IPS-18c (cell line): ENCODE measurements at regions not wholly inside any gene's neighbourhood (a gene's known extent, or its start where the extent isn't known, plus 50 kb on each side); places are given as distances from the start of the nearest gene placed in this dataset.
"Not testable (repeated sequence)": the region's sequence is repeated elsewhere in the genome, so short reads cannot be mapped to it uniquely, and the experiment has no call there.

Source experiments
- H3K4me3 ChIP-seq: 2 replicates; pipeline ENCODE4 v1.7.0; 2013; ENCODE audit warnings: low read depth, mild to moderate bottlenecking, low read length, moderate library complexity; ENCODE audit not compliant: insufficient read depth
- H3K9me3 ChIP-seq: one replicate; pipeline ENCODE4 v1.6.1; 2013; ENCODE audit warnings: mild to moderate bottlenecking, low read length, moderate library complexity; ENCODE audit not compliant: control insufficient read depth, insufficient read depth

DNA sequence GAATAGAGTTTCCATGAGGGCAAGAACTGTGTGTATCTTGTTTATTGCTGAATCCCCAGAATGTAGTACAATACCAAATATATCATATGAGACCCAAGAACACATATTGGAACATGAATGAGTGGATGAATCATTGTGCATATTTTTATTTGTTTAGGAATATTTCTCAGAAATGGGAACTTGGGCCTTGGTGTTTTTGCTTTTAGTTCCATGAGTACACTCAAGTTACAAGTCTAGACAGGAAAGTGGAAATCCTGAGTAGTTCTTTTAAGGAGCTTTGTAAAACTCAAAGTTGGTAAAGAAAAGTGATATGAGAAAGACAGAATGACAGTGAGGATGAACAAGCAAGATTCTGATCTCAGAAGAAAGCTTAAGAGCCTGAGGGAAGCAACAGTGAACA is 647.0 kb downstream of the EFNA5 start:
- Histone ChIP-seq H3K9me3 (no peaks in the 10 kb centered on the region), H3K4me3 (no peak overlapping the region)

DNA sequence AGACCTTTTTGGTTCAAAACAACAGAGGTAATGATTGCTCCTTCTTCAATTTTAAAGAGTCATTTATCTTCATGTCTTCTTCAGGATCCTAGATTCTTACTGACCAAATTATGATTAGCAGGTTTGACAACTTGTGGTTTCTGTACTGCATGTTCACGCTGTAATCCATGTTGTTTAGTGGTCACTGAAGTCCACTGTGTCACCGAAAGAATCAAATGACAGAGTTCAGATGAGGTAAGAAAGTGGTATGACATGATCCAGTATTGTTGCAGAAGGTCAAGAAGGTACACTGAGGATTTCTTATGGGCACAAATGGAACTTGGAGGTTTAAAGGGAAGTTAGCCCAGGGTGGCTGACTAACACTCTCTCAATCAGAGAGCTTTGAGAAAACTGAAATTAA is 649.2 kb downstream of the EFNA5 start:
- H3K4me3 ChIP-seq: no peak overlapping the region
- no peaks in the 10 kb centered on the region for H3K9me3 ChIP-seq

DNA sequence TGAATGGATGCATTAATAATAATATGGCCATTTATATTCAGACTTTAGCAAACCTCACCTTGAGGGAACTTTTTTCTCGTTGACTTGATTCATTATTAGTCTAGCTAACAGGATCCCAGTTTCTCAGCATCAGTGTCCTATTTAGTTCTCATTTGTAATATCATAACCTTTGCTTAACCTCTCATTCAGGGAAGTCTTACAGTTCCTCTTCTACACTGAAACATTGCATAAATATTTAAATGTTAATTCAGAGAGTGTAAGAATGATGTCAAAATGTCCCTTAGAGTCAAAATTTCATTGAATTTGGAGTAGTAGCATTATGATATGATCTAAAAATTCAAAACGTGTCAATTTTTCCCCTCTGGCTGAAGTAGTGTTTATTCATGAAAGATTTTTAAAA is 650.1 kb downstream of the EFNA5 start:
- Histone ChIP-seq H3K4me3 (no peak overlapping the region), H3K9me3 (no peaks in the 10 kb centered on the region)

DNA sequence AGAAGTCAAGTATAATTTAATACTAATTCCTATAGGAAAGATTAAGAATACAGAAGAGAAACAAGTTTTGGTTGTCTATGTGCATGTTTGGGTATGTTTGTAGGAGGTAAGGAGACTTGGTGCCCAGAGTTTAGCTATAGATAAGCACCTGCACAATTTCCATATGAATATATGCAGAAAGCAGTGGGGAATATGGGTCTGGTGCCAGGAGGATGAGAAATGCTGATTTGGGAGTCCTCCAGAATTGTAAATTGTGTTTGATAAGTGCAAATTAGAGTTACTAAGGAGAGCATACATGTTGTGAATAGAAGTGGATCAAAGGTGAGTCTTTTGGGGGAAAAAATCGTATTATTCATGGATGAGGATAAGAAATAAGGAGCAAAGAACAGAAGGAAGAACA is 653.1 kb downstream of the EFNA5 start:
- no peaks in the 10 kb centered on the region for H3K9me3 ChIP-seq
- no peak overlapping the region for H3K4me3 ChIP-seq

DNA sequence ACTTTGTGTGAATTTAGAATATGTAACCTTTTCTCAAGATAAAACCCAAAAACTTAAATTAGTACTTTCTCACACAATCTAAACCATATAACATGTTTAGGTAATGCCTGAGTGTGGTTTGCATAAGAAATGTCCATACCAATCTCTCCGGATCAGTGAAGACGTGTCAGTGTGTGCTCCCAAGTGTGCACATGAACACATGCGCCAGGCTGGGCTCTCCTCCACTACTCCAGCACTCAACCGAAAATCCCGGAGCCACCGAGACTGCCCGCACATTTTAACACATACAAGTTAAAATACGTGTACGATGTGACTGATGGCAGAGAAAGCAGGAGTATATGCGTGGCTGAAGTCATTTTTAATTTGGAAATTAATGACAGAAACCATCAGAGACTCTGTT is 658.4 kb downstream of the EFNA5 start:
- H3K9me3 ChIP-seq: no peaks in the 10 kb centered on the region
- H3K4me3 ChIP-seq: no peak overlapping the region

DNA sequence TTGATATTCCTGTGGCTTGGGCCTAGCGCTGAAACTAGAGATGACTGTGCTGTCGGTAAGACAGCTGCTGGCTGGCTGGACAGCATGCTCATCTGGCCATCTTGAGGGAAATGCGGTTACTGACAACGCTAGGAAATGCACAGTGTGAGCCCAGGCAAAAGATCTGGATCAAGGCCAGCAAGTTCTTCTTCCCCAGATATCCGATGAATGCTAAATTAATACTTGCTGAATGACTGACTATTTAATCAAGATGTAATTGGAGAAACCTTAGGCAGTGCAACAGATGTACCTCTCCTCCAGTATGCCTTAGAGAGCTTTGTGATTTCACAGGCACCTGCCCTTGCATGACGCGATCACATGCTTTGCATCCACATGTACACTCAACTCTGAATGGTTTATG is 659.1 kb downstream of the EFNA5 start:
- H3K4me3 ChIP-seq: no peak overlapping the region
- H3K9me3 ChIP-seq: no peaks in the 10 kb centered on the region

DNA sequence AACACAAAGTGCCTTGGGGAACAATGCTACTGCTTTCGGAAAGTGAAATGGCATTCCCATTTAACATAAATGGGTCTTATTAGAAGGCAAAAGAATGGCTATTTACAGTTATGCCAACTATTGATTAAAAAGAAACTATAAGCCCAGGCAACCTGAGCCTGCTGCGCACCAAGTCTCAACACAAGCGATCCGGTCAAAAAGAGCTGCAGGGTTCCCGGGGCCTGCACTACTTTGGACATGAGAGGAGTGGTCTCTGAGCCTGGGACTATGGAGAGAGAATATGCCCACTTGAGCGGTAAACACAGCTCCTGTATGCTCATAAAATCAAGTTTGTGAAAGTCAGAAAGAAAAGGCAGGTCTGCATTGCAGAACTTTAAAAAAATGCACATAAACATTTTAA is 660.7 kb downstream of the EFNA5 start:
- no peak overlapping the region for H3K4me3 ChIP-seq

DNA sequence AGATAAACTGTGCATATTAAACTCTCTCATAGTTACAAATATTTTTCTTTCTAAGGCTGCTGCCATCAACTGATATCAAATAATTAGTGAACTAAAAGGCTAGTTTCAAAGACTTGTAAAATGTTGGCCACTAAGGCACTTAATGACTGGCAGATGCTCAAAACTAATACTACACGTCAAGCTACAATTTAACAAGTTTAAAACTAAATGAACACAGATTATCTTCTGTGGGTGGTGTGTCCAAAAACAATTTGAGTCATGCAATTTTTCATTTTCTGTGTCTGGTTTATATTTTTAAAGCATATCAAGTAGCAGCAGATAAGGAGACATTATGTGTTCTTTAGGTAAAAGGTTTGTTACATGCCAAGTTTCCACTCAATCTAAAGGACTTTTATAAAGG is 665.1 kb downstream of the EFNA5 start:
- Histone ChIP-seq H3K4me3 (no peak overlapping the region), H3K9me3 (no peaks in the 10 kb centered on the region)

More for the DNA sequence above, 660.7 kb downstream of the EFNA5 start:
- no peaks in the 10 kb centered on the region for H3K9me3 ChIP-seq

DNA sequence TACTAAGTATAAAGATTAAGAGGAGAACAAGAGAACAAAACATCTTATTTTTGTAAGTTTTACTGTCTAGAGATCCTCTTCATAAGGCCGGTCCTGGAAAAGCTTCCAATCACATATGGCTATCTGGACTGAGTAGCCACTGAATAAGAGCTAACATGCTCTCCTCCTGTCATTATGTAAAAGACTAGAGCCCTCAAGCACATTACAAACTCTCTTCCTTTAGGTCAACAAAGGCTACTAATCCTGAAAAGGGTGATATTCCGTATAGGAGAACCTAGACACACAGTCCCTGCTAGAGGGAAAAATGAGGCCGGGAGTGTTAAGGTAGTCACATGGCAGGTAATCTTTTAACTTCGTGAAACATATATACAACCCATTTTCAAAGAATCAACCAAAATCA is 665.6 kb downstream of the EFNA5 start:
- Histone ChIP-seq H3K4me3 (no peak overlapping the region), H3K9me3 (no peaks in the 10 kb centered on the region)

DNA sequence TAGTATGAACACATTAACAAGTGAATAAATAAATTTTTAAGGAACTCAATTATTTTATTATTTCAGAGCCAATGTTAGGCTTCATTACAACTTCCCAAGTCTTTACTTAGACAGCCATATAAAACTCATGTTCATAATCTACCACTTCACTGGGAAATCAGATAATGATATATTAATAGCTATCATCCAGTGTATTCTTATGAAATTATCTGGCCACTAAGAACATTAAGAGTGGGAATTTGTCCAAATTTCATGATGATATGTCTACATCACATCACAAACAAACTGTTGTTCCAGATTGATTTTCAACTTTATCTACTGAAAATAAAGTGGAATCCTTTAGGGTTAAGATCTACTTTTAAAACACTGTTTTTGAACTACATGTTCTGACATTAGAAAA is 668.6 kb downstream of the EFNA5 start:
- Histone ChIP-seq H3K4me3 (no peak overlapping the region), H3K9me3 (peaks cover 6% of the 10 kb centered on the region)

DNA sequence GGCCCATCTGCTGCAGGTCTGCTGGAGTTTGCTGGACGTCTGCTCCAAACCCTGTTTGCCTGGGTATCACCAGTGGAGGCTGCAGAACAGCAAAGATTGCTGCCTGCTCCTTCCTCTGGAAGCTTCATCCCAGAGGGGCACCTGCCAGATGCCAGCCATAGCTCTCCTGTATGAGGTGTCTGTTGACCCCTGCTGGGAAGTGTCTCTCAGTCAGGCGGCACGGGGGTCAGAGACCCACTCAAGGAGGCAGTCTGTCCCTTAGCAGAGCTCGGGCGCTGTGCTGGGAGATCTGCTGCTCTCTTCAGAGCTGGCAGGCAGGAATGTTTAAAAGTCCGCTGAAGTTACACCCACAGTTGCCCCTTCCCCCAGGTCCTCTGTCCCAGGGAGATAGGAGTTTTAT is 671.2 kb downstream of the EFNA5 start:
- not testable (repeated sequence) for H3K4me3 ChIP-seq

DNA sequence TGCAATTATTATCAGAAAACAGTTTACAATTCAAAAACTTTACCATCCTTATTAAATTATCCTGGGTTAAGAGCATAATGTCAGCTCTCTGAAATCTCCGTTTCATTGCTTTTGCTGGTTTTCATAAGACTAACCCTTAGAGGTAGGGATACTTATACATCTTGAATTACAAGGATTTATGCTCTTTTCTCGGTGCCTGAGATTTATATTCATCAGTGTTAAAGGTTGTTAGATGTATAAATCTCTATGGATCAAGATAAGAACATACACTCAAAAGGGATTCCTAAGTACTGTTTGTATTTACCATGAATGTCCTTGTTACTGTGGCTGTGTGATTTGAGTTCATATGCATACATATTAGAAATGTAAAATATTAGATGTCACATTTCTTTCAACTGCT is 684.7 kb downstream of the EFNA5 start:
- H3K4me3 ChIP-seq: no peak overlapping the region

More for the DNA sequence above, 671.2 kb downstream of the EFNA5 start:
- not testable (repeated sequence) for H3K9me3 ChIP-seq

DNA sequence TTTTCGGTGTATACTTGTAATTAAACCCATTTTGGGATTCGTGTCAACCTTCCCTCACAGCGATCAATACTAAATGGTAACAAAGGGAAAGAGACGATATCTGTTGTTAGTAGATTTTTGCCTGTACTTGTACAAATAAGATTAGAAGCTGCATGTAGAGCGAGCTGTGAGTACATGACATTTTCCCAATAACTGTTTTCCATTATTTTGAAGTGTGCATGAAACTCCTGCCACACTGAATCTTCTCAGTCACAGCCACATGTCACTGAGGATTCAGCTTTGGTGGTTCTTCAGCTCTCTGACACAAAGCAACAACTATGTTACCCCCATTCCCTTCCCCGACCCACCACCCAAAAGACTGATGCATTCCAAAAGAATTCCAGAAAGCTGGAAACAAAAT is 685.6 kb downstream of the EFNA5 start:
- H3K4me3 ChIP-seq: no peak overlapping the region
- no peaks in the 10 kb centered on the region for H3K9me3 ChIP-seq

More for the DNA sequence above, 684.7 kb downstream of the EFNA5 start:
- H3K9me3 ChIP-seq: no peaks in the 10 kb centered on the region

DNA sequence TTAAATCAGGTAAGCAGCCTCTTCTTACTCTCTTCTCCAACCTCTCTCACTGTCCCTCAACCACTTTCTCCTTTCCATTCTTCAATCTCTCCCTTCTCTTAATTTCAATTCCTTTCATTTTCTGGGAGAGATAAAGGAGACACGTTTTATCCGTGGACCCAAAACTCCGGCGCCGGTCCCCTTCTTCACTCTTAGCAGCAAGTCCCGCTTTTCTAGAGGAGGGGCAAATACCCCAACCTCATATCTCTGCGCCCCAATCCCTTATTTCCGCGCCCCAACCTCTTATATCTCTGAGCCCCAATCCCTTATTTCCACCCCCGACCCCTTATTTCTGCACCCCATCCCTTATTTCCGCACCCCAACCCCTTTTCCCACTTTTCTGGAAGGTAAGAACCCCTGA is 691.6 kb downstream of the EFNA5 start:
- not testable (repeated sequence) for H3K9me3 ChIP-seq
- peak overlapping the region; percentile 56 for H3K4me3 ChIP-seq

DNA sequence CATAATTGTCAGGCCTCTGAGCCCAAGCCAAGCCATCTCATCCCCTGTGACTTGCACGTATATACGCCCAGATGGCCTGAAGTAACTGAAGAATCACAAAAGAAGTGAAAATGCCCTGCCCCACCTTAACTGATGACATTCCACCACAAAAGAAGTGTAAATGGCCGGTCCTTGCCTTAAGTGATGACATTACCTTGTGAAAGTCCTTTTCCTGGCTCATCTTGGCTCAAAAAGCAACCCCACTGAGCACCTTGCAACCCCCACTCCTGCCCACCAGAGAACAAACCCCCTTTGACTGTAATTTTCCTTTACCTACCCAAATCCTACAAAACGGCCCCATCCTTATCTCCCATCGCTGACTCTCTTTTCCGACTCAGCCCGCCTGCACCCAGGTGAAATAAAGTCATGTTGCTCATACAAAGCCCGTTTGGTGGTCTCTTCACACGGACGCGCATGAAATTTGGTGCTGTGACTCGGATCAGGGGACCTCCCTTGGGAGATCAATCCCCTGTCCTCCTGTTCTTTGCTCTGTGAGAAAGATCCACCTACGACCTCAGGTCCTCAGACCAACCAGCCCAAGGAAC is 692.1 kb downstream of the EFNA5 start:
- H3K9me3 ChIP-seq: not testable (repeated sequence)
- peak overlapping the region; percentile 56; the same call in 1 of the 2 replicates for H3K4me3 ChIP-seq

DNA sequence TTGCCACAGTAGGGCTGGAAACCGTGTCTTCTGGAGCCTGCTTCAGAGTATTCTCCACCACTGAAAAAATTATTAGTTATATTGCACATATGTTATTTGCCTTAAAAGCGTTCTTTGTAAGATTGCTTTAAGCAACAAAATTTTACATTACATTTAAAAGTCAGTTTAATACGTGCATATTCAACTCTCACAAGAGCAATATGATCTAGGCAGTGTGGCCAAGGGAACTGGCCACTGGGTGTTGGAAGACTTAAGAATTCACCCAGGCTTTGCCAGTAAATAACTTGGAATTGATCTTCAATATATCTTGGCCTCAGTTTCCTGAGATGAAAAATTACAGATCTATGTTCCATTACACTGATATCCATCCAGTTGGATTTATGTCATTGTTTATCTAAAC is 694.4 kb downstream of the EFNA5 start:
- Histone ChIP-seq H3K9me3 (no peaks in the 10 kb centered on the region), H3K4me3 (no peak overlapping the region)

DNA sequence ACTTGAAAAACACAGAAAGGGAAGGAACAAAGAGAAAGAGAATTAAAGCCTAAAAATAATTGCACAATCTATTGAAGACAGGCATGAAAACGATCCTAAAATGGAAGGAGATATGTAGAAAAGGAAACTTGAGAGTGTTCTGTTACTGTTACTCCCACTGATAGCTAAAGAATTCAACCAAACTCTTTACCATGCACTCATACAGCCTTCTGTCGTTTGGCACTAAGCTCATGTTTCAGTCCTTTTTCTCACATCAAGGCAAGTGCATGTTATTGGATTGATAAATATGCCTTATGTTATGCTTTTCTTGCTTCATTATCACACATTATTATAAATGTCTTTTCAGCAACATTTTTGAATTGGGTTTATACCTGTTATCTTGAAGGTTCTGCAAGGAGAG is 696.5 kb downstream of the EFNA5 start:
- H3K9me3 ChIP-seq: no peaks in the 10 kb centered on the region

DNA sequence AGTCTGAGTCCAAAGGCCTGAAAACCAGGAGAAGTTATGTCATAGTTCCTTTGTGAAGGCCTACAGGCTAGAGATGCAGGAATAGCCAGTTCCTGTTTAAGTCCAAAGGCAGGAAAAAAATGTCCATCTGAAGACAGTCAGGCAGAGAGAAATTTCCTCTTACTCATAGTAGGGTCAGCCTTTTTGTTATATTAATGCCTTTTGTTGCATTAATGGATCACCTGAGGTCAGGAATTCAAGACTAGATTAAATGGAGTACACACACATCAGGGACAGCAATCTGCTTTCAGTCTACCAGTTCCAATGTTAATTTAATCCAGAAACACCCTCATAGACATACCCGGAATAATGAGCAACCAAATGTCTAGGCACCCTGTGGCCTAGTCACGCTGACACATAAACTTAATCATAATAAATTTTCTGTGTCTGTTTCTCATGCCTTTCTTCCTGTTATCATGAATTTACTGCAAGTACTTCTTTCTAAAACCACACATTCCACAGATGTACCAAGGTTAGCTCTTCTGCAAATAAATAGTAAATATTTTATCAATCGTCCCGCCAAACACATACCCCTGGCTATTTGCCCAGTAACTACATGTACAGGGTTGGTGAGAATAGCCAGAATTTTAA is 703.9 kb downstream of the EFNA5 start:
- Histone ChIP-seq H3K4me3 (no peak overlapping the region), H3K9me3 (no peaks in the 10 kb centered on the region)

More for the DNA sequence above, 696.5 kb downstream of the EFNA5 start:
- H3K4me3 ChIP-seq: no peak overlapping the region

DNA sequence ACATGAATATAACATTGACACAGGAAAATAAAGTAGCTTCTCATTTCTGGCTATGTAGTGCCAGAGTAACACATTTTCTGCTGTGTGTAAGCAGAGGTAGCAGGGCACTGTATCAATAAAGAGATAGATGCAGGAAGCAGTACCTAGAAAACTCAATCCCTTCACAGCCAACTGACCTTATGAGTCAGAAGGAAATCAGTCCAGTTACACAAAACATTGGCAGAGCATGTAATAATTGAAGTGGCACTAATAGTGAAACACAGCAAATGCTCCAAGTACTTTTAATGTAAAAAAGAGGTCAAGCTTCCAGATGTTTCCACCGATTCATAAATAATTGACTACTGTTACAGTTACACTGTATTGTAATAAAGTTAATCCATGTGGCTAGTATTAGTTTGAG is 706.6 kb downstream of the EFNA5 start:
- H3K9me3 ChIP-seq: no peaks in the 10 kb centered on the region
- no peak overlapping the region for H3K4me3 ChIP-seq
